GM19467 (cell line): ENCODE measurements at regions not wholly inside any gene's neighbourhood (a gene's known extent, or its start where the extent isn't known, plus 50 kb on each side); places are given as distances from the start of the nearest gene placed in this dataset.

ENCODE experiments used
- ATAC-seq: cut with Tn5 transposase; IDR thresholded peaks from one replicate; pipeline ENCODE4 v1.9.1; 2021; ENCODE audit warnings: mild to moderate bottlenecking, moderate library complexity; ENCODE audit not compliant: unreplicated experiment

DNA sequence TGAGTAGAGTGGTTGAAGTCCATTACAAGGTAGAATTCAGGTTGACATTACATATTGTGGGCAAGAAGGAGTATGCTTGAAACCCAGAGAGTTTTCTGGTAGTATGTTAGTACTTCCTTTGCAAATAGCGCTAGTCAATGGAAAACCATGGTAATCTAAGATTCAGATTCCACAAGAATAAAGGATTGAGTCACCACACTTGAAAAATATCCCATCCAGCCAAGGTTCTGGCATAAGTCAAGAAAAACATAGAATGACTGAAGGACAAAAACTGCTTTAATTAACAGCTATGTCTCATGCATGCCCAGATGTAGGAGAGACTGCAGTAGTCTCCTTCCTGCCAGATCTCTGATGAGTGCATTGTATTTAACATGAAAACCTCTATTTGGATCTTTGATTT, 469.8 kb downstream of the BMP2 start:
- ATAC-seq, result no peak

DNA sequence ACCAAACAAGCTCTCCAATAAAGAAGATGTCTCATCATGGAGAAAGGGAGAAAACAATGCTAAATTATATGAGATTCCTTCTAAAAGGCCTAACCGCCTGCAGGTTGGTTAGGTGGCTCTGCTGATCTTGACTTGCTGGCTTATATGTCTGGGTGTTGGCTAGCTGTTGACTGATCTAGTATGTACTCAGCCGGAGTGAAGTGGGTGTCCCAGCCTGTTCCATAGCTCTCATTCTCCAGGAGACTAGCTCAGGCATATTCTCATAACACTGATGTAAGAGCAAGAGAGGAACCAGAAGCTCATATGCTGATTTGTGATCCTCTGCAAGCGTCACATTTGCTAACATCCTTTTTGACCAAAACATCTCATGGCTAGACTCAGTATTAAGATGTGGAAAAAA, 473.0 kb downstream of the BMP2 start:
- ATAC-seq, result no peak

DNA sequence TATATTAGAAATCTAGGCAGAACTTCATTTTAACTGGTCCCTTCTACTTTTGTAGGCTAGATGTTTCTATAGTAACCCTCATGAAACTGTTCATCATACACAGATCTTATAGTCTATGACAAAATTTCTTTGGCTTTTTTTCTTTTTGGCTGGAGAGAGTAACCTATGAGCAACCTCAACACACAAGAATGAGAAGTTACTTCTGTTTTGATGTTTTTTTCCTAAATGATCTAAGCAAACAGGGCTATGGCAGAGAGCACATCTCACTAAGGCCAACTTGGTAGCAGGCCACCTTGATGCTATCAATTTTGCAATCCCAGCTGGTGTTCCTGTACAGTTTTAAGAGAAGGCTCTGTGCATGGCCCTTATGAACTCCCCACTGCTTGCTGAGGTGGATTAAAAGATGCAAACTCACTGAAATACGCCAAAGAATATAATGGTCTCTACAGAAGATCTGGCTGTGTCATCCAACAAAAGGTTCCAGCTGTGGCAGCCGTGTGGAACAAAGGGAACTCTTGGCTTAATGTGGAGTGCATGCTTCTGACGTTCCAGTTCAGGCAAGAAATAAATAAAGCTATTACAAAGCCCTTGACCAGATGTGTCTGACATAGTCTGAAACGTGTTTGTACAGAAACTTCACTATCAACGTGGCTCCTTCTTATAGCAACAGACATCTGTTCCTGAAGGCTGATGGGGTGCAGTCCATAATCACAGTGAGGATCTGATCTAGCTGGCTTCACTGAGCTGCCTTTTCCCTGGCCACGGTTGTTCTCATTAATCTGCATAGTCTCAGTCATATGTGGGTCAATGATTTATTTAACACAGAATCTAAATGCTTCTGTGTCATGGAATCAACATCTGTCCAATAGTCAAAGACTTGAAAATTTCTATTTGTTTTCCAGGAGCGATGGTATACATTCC, 481.1 kb downstream of the BMP2 start:
- no peak for ATAC-seq

DNA sequence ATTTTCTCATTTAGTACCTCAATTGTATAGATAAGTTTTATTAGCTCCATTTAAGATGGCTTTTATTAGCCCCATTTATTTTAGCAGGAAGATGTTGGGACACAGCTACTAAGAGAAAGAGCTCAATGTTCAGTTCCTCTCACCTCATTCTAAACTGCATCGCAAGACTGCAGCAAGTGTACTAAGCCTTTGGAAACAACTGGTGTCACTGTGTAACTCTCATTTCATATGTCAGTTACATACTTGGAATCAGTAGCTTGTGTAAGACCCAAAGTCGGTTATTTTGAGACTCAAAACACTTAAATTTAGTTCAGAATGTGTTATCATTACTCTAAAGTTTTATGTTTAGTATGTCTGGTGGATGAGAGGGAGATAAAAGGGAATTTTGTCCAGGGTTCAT, 482.9 kb downstream of the BMP2 start:
- no peak for ATAC-seq

DNA sequence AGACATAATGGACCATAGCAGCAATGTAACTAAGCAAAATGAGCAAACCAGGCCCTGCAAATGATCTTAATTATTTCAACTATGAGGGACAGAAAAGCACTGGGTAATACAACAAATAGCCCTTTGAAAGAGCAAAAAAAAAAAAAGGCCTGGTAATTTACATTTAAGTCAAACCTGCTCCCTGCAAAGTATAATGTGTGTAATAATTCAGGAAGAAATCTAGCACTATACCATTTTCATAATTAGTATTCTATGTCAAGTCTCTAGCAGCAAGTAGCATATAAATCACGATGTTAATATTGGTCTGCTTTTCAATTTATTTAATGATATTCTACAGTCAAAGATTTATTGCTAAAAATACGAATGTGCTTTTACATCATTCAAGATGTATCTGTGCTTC, 489.6 kb downstream of the BMP2 start:
- no peak for ATAC-seq

DNA sequence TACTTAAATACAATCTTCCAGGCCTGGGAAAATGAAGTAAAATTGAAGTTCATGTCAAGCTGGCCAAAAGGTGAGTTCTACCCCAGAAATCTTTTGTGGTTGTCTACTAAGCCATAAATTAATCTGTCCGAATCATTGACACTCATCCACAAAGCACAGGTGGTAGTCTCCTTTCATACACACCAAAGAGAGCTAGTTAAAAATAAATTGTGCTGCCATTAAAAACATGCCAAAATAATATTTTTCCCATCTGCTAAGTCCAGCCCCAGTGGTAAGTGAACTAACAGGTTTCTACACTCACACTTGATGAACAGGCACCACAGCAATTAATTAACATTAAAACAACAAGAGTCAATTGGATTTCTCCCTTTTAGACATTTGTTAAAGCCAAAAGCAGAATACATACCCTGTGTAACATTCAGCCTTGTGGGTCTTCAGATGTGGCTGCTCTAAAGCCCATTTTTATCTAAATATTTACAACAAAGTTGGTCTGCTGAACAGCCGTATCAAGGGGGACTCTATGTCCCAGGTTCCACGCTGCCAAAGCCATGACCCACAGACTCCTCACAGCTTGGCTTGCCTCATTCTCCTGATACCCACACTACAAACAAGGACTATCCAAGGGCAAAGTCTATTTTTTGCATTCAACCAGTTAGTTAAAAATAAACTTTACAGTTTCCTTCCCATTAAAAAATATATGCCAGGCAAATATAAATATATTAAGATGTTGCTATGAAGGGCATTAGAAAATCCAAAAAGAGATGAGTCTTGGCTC, 490.4 kb downstream of the BMP2 start:
- ATAC-seq, result no peak

DNA sequence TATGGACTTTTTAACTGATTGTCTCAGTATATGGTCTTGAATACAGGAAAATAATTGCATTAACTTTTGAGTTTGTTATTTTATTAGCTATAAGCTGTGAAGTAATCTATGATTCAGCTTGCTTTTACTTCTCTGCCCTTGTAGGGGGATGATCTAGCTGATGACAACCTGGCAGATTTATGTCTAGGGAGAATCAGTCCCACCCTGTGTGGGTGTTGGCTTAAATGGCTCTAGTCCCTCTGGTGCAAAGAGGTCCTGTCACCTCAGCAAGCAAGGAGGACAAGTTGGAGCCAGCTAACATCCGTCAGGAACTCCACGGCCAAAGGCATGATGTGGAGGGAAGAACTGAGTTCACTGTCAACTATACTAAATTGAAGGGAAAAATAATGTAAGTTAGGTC, 495.3 kb downstream of the BMP2 start:
- no peak for ATAC-seq

DNA sequence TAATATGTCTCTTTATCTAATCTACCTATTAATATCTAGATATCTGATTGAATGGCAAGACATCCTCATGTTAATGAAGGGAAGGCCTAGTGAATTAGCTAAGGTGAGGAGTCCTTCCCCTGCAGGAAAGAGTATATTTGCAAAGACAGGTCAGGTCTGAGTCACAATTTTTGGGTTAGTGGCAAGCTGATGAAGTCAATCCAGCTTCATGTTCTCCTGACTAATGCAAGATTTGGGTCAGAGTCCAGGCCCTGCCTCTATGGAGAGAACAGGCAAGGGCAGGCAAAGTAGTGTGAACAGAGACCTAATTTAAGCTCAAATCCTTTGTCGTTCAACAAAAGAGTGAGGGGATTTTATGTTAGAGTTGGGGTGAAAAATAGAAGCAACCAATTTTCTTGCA, 496.7 kb downstream of the BMP2 start:
- ATAC-seq, result no peak

DNA sequence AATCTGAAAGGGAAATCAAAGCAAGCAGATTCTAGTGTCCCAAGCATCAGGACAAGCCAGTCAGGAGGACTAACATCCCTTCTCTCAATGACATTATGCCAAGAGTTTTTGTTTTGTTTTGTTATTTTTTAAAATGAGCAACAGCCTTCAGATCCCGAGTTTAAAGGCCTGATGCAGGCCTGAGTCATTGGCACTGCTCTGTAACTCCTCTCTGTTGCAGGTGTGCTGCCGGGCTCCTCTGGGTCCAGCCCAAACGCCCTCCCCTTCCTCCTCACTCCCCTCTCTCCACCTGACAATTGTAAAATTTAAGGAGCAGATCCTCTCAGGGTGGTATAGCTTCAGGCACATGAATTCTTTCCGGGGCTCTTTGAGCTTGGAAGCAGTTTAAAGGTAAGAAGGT, 502.0 kb downstream of the BMP2 start:
- no peak for ATAC-seq

DNA sequence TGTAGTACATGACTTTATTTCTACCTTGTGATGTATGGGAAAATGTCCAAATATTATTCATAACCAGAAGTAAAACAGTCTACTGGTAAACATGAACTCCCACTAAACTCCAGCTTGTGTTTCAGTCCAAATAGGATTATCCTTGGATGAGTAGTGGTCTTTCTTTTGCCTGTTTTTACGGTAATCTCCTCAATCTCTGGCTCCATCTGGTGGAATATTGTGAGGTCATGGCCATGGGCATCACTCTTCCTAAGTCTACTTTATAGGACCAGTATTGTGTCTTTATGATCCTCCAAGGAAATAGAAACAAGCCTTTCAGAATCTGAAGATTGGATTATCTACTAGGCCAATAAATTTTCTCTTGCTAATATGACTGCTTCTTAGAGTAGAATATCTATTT, 505.0 kb downstream of the BMP2 start:
- no peak for ATAC-seq

DNA sequence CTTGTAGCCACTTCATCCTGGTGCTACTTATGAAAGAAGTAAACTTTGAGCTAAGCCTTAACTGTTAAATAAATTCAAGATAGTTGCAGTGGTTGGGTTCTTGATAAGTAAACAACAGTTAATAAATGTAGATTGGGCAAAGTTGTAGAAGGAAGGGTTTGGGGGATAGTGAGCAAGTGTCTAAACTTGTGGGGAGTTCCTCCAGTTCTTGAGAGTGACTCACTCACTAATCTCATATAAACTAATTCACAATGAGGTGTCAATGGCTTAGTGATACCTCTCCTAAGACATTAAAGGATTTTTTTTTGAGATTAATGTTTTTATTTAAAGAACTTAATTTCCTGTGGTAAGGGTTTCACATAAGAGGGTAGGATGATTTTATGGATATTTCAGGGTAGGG, 507.4 kb downstream of the BMP2 start:
- ATAC-seq, result no peak

DNA sequence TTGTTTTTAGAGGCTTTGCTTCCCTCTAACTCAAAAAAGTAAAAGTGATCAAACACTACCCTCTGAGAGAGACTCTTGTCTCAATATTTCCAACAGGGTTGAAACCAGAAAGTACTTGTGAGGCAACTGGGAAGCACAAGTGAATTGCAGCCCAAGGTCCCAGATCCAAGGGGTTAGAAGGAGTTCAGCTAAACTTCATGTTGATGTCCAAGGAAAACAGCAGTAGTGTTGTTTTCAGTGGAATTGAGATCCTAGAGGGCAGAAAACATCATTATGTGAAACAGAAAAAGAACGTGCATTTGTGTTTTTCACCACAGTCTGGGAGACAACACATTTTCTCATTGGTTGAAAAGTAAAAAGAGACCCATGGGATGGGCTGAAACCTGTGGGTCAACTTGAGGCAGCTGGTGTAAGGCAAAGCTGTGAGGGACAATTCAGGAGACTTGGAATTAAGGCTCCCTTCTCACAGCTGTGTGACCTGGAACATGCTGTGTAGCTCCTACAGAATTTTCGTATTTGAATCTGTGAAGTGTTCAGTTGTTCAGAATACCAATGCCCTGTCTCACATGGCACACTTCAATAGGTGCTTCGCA, 508.3 kb downstream of the BMP2 start:
- no peak for ATAC-seq

DNA sequence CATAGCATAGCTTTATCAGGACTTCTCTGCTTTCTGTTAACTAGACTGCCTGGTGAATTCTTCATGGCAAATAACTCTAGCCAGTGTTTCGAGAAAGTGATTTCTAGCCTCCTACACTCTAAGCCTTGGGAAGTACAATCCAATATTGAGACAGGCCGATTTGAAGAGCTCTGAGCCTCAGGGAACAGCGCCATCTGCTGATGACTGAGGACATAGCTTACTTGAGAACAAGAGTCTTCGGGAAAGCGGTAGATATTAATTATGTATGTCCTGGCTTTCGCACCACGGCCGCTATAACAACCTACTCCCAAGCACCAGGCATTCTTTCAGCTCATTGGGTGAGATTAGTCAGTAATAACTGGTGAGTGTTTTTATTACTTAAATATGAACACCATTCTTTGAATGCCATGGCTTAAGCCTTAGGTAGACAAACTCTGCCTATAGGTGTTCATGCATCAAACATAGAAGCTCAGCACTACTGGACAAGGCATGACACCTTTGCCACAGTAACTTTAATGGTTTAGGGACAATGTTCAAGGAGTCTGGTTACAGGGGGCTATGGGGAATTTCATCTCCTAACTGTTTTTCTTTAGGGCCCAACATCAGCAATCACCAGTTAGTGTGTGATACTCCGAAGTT, 518.6 kb downstream of the BMP2 start:
- no peak for ATAC-seq

DNA sequence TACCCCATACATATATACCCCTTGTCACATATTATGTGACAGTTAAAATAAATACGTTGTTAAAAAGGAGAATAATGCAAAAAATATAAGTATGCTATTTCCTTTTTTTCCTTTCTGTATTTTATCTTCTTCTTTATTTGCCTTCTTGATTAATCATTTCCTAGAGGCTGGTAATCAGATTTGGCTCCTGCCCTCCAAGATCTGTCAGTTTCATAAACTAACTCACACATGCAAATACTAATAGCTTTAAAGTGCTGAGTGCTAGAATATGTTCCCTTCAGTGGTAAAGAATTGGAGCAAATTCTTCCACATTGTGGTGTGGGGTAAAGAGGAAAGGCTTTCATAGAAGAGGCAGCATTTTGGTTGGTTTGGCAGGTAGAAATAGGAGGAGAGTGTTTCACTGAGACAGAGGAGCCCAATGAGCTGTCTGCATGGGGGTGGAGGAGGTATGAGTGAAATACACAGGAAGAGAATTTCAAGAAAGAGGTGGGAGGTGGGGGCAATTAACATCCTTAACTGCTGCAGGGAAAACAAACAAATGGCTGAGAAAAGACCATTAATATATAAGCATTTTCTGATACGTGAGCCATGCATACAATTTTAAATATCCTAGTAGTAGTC, 523.9 kb downstream of the BMP2 start:
- ATAC-seq, result no peak

DNA sequence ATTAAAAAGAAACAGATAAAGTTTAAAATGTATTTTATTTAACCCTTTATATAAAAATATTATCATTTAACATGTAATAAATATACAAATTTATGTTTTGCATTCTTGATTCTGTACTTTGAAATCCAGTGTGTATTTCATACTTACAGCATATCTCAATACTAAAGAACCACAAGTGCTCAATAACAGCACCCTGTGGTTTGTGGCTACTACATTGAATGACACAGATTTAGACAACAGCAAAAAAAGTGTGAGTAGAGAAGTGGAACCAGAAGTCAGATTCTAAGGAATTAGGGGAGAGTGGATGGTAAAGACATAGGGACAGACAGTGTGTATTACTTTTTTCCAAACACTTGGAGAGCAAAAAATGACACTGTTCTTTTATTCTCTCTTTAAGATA, 524.5 kb downstream of the BMP2 start:
- ATAC-seq, result no peak

DNA sequence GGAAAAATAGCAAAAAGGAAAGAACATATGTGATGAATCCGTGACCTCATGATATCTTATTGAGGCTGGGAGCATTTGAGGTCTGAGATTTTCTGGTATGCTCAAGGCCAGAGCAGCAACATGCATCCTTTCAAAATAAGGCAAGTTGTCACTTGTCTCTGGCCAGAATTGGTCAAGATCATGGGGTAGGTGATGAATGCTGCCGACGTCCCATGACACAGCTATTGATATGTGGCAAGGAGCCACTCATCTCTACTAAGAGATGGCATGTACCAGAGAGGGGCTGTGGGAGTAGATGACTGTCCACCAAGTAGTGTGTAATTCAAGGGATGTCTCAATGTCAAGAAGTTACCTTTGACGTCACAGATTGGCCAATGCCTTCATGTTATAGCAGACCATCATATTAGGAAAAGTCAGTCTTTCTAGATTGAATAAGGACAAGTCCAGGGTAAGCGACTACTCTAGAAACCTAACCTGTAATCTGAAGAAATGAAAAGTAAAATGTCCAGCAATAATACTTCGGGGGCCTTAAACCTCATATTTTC, 527.4 kb downstream of the BMP2 start:
- ATAC-seq, result no peak

DNA sequence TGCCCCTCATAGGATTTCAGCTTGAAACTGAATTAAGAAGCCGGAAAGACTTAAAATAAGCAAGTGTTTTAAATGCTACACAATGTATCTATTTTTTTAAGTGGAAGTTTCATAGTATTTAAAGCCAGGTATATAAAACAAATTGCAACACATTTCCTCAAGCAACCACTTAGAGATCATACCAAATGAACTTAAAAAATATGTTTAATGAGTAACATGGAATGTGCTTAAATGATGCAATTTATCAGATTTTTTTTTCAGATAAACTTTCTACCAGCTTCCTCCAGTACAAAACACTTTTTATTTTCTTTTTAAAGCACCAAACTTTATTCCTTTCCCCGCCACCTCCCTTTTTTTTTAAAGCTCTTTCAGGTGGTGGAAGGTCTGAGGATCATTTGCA, 534.3 kb downstream of the BMP2 start:
- ATAC-seq, result no peak

DNA sequence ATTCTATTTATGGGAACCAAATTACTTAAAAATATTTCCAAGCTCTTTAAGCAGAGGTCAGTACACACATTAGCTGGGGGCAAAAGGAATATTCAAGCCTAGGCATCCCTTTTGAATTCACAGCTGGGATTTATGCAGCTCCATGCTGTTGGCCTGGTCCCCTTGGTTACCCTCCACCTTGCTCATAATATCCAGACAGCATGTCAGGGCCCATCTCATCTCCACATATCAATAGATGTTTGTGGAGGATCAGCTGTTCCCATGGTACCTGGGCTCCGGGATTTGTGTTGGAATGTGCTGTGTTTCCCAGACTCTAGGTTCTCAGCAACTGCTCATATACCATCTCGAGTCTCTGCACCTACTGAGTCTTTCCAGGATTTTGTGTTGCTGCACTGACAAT, 534.8 kb downstream of the BMP2 start:
- no peak for ATAC-seq

DNA sequence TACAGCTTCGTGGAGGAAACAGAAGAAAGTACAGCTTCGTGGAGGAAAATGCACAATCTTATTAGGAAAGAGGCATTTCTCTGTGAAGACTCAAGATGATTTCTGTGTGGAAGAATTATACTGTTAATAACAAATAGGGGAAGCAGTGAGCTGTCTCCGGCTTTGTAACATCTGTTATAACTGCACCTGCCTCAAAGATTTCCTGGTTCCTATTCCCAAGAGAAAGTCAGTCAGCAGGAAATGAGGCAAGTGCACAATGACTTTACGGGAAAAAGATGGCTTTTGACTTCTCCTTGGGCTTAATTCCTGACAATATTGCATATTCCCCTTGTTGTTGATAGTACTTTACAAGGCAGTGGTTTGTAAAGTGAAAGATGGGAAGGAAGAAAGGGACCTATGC, 538.5 kb downstream of the BMP2 start:
- no peak for ATAC-seq

DNA sequence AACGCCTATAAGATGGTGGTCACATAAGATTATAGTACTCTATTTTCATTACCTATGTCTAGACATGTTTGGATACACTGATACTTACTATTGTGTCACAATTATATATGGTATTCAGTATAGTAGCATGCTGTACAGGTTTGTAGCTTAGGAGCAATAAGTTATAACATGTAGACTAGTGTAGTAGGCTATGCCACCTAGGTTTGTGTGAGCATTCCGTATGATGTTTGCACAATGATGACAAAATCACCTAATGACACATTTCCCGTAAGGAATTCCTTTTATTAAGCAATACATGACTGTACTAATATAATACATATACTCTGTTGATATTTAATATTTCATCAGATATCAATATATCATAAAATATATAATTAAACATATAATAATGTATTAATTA, 540.7 kb downstream of the BMP2 start:
- no peak for ATAC-seq

DNA sequence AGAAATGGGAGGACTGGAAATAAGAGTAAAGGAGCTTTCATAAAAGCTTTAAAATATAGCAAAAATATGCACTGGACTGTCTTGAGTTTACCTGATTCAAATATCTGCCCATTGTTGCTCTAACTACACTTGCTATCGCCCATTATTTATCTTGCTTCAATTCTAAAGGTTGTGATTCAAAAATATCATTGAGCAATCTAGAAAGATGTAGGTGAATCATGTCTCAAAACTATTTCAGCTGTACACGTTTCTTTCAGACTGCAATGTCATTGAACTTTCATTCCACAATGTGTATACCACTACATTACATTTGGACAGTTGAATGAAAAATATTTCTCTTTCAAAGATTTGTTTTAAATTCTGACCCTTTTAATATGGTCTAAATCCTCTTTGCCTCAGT, 545.6 kb downstream of the BMP2 start:
- ATAC-seq, result no peak
